ENCODE measurements at regions not wholly inside any gene's neighbourhood (a gene's known extent, or its start where the extent isn't known, plus 50 kb on each side); places are given as distances from the start of the nearest gene placed in this dataset.

- no peak for TF ChIP-seq FOXP4 (CRISPR knock-in tag; IDR thresholded peaks at IDR 0.05)
- no peak for TF ChIP-seq PRDM15 (CRISPR knock-in tag; IDR thresholded peaks at IDR 0.05)
- TF ChIP-seq CREB1 (CRISPR knock-in tag; IDR thresholded peaks at IDR 0.05), result no peak
- no peak for TF ChIP-seq ATF1 (CRISPR knock-in tag; IDR thresholded peaks at IDR 0.05)
- no peak for TF ChIP-seq STAT6 (CRISPR knock-in tag; conservative IDR thresholded peaks at IDR 0.05; ENCODE audit: low read depth)
- no peak for TF ChIP-seq HMGXB4 (CRISPR knock-in tag; IDR thresholded peaks at IDR 0.05)
- TF ChIP-seq PREB (CRISPR knock-in tag; IDR thresholded peaks at IDR 0.05; ENCODE audit: borderline replicate concordance), result no peak
- TF ChIP-seq ARID4B (CRISPR knock-in tag; IDR thresholded peaks at IDR 0.05; ENCODE audit: borderline replicate concordance), result no peak
- TF ChIP-seq ZNF512 (CRISPR knock-in tag; IDR thresholded peaks at IDR 0.05; ENCODE audit: borderline replicate concordance), result no peak
- TF ChIP-seq GRHL2 (CRISPR knock-in tag; IDR thresholded peaks at IDR 0.05; ENCODE audit: insufficient replicate concordance, severe bottlenecking), result no peak
- TF ChIP-seq ATF6 (CRISPR knock-in tag; IDR thresholded peaks at IDR 0.05), result no peak
- TF ChIP-seq TEAD1 (CRISPR knock-in tag; IDR thresholded peaks at IDR 0.05), result no peak
- TF ChIP-seq ZMAT4 (CRISPR knock-in tag; IDR thresholded peaks at IDR 0.05), result no peak
These were observed 207.9 kb downstream of the ERMARD start (continued) for GRCh38 chr6:169959136-169960002.

All from WTC11 (cell line).